ENCODE measurements at regions not wholly inside any gene's neighbourhood (a gene's known extent, or its start where the extent isn't known, plus 50 kb on each side); places are given as distances from the start of the nearest gene placed in this dataset.

GRCh38 chr9:75601280-75601679, 289.2 kb upstream of the PCSK5 start (continued):
- TF ChIP-seq ZBTB49 (CRISPR knock-in tag; IDR thresholded peaks at IDR 0.05; ENCODE audit: borderline replicate concordance) (no peak), AKAP8 (CRISPR knock-in tag; IDR thresholded peaks at IDR 0.05) (no peak), SRSF1 (optimal IDR thresholded peaks at IDR 0.05; ENCODE audit: low read depth, low read length) (no peak), NR2F2 (IDR thresholded peaks at IDR 0.05; ENCODE audit: borderline replicate concordance, low read depth) (no peak), JUN (CRISPR knock-in tag; IDR thresholded peaks at IDR 0.05) (no peak), FOXP1 (IDR thresholded peaks at IDR 0.05) (no peak), FOXP1 (CRISPR knock-in tag; IDR thresholded peaks at IDR 0.05) (no peak)

DNA sequence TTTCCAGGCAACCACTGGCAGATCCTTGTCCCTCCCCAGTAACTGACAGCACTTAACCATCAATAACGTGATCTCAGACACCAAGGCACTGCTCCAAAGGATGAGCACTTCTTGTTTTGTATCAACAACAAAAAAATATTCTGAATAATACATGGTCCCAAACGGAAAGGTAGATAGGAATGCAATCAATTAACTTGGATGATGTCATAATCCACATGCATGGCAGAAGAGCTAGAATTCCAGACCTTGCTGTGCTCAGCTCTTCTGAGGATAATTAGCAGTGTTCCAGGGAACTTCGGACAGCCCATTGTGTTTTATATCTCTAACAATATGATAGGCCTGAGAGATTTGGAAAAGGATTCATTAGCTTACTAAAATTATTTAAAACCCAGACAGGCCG, 288.4 kb upstream of the PCSK5 start:
- WGBS (ENCODE audit: low lambda C conversion rate) = 2% methylated on average over 4 of the region's 4 CpGs
- H3K79me2 ChIP-seq (ENCODE audit: insufficient read depth, low read length) = no peaks in the 10 kb centered on the region
- no peaks in the 10 kb centered on the region; a peak in 1 of 5 replicates for H3K27me3 ChIP-seq (ENCODE audit: control insufficient read depth in 1 of 2, insufficient read depth in 2 of 2, low read length in 2 of 2)
- H3K4me2 ChIP-seq (ENCODE audit: low read depth, low read length) = no peak overlapping the region
- ATAC-seq (no peak), FAIRE-seq (no peak), DNase-seq (ENCODE audit: low spot score) (no peak)
- no peak overlapping the region for H2AFZ ChIP-seq (ENCODE audit: low read length)
- H4K20me1 ChIP-seq (ENCODE audit: insufficient read depth, low read length) = no peaks in the 10 kb centered on the region
- in situ Hi-C loops (cut with HindIII; ENCODE audit: extremely low pct_ligation_motif_present, low pct_unique_long_range_greater_than_20kb) = no loop called here
- H3K36me3 ChIP-seq (replicated peaks in 1 of 2; ENCODE audit: control insufficient read depth in 1 of 2, insufficient read depth in 2 of 2, low read length in 2 of 2) = no peaks in the 10 kb centered on the region
- POLR2A ChIA-PET = no interaction called here
- TF ChIP-seq ATF7 (IDR thresholded peaks at IDR 0.05) (peak; percentile 75), ATF7 (CRISPR knock-in tag; IDR thresholded peaks at IDR 0.05) (no peak), TOPORS (CRISPR knock-in tag; IDR thresholded peaks at IDR 0.05) (no peak)
- H3K4me1 ChIP-seq (ENCODE audit: insufficient read depth, low read length) = no peaks in the 10 kb centered on the region
- H3K27ac ChIP-seq (ENCODE audit: extremely low read length, insufficient read depth, low read length) = no peak overlapping the region
- H3K9me3 ChIP-seq (ENCODE audit: low read length) = no peaks in the 10 kb centered on the region
- H3K9ac ChIP-seq (ENCODE audit: insufficient read depth, low read depth, low read length) = no peak overlapping the region
- H3K4me3 ChIP-seq (replicated peaks in 1 of 3; ENCODE audit: insufficient read depth in 1 of 3, low read depth in 2 of 3, low read length in 3 of 3) = no peak overlapping the region
- BruUV-seq (replicated peaks) = no TSS peak
- CTCF ChIA-PET (ENCODE audit: low intra/inter-chr PET ratio, low total read pairs) = no interaction called here
- intact Hi-C loops (cut with micrococcal nuclease; ENCODE audit: unreplicated experiment) = no loop called here
